ENCODE measurements at regions not wholly inside any gene's neighbourhood (a gene's known extent, or its start where the extent isn't known, plus 50 kb on each side); places are given as distances from the start of the nearest gene placed in this dataset.

GRCh38 chr11:35088676-35089075, 50.3 kb upstream of the CD44 start:
- Histone ChIP-seq H4K20me1 (ENCODE audit: low read length) (no peaks in the 10 kb centered on the region), H3K36me3 (ENCODE audit: low read depth, low read length) (no peaks in the 10 kb centered on the region), H3F3A (ENCODE audit: low read length, unreplicated experiment) (no peaks in the 10 kb centered on the region), H2AFZ (ENCODE audit: low read length) (no peak overlapping the region), H3K9me2 (replicated peaks; ENCODE audit: low read length) (no peaks in the 10 kb centered on the region), H3K27me3 (ENCODE audit: low read length) (no peaks in the 10 kb centered on the region), H3K9ac (ENCODE audit: low read length) (no peak overlapping the region), H3K79me2 (ENCODE audit: low read length) (no peaks in the 10 kb centered on the region), H3K4me1 (ENCODE audit: insufficient read depth, low read length) (peaks cover 5% of the 10 kb centered on the region; the same call in 1 of the 2 replicates), H3K27ac (ENCODE audit: low read length) (0 out of 2 replicates have a peak overlapping the region, but pooled peaks have one; percentile 7), H3K4me2 (ENCODE audit: low read length) (no peak overlapping the region), H3K4me3 (ENCODE audit: low read length) (no peak overlapping the region), H3K9me3 (ENCODE audit: low read length) (no peaks in the 10 kb centered on the region)
- ChIA-PET POLR2A (ENCODE audit: unreplicated experiment) (no interaction called here), CTCF (no interaction called here)
- no TSS peak for BruUV-seq (replicated peaks)
- intact Hi-C loops (cut with micrococcal nuclease), result no loop called here
- TF ChIP-seq EZH2 (IDR thresholded peaks at IDR 0.05; ENCODE audit: low read length, unreplicated experiment), result no peak
- no peak for TF ChIP-seq CTCF (conservative IDR thresholded peaks at IDR 0.05; ENCODE audit: low read depth, low read length)
- TF ChIP-seq EZH2phosphoT487 (IDR thresholded peaks at IDR 0.05; ENCODE audit: borderline replicate concordance, low read length), result no peak
- DNase-seq (peak; percentile 57), ATAC-seq (peak; percentile 48; the same call in 1 of the 2 replicates)

All from PC-3 (cell line).